Esophagus squamous epithelium (tissue), 5 donors: ENCODE measurements at regions not wholly inside any gene's neighbourhood (a gene's known extent, or its start where the extent isn't known, plus 50 kb on each side); places are given as distances from the start of the nearest gene placed in this dataset.

Experiments
- DNase-seq: peaks from one replicate; lab custom pipeline; 2025; lab: John Stamatoyannopoulos, UW
- H3K27ac ChIP-seq, 4 donors: fragments of 200-600 bp; sonication (generic); one replicate each; pipeline ENCODE4 v1.5.1; 2016 to 2019; ENCODE audit warnings: mild to moderate bottlenecking in 1 of 4
- H3K27me3 ChIP-seq, 4 donors: fragments of 200-600 bp; sonication (generic); 1 replicate in 3 of 4; 2 replicates in 1 of 4; pipeline versions ENCODE4 v1.5.1 to v1.6.0; 2017 to 2021; ENCODE audit warnings: antibody characterized with exemption in 1 of 4
- H3K36me3 ChIP-seq, 3 donors: fragments of 200-600 bp; sonication (generic); one replicate each; pipeline ENCODE4 v1.5.1; 2016 to 2019
- H3K4me1 ChIP-seq, 3 donors: fragments of 200-600 bp; sonication (generic); one replicate each; pipeline ENCODE4 v1.5.1; 2017 to 2019
- H3K4me3 ChIP-seq, 4 donors: fragments of 200-600 bp; sonication (generic); 1 replicate in 3 of 4; 2 replicates in 1 of 4; pipeline ENCODE4 v1.5.1; 2016 to 2019; ENCODE audit warnings: mild to moderate bottlenecking in 2 of 4, moderate library complexity in 1 of 4
- H3K9me3 ChIP-seq, 3 donors: fragments of 200-600 bp; sonication (generic); one replicate each; pipeline ENCODE4 v1.5.1; 2016 to 2019
- CTCF ChIP-seq, 6 experiments: fragments of 450-650 bp in 4 of 6; fragments of 200-600 bp in 2 of 6; sonication (generic) in 2 of 6; IDR thresholded peaks; one replicate each; pipeline ENCODE4 v1.5.1; 2016 to 2019; ENCODE audit warnings: antibody characterized with exemption in 6 of 6, mild to moderate bottlenecking in 4 of 6, moderate library complexity in 4 of 6
- POLR2A ChIP-seq, 4 donors: fragments of 450-650 bp; IDR thresholded peaks; one replicate each; pipeline ENCODE4 v1.6.1; 2017; ENCODE audit warnings: antibody characterized with exemption in 4 of 4, mild to moderate bottlenecking in 4 of 4, moderate library complexity in 3 of 4
- WGBS, 2 donors: methylation state at CpG; one replicate each; pipeline ENCODE4 v1.1.5; 2018; 5-methylcytosine and 5-hydroxymethylcytosine counted together
- intact Hi-C: fragments of 100-400 bp; cut with DNase I; formaldehyde crosslinking; loops from one replicate; pipeline ENCODE4 v1.15.0; 2022
- donor health status: DM: yes; HTN: yes; CAD: no.

- intact Hi-C loops = no loop called here
- DNase-seq = no peak
- no peak for TF ChIP-seq CTCF (IDR thresholded peaks at IDR 0.05)
- WGBS, 2 donors = 78 to 89% methylated on average over 6 to 7 of the region's 8 CpGs
- Histone ChIP-seq H3K27me3 (no peaks in the 10 kb centered on the region), H3K27ac (no peak overlapping the region), H3K36me3 (no peaks in the 10 kb centered on the region), H3K4me3 (no peak overlapping the region), H3K4me1 (no peaks in the 10 kb centered on the region), H3K9me3 (no peaks in the 10 kb centered on the region)
These were observed 1247.4 kb downstream of the EFNA5 start for GRCh38 chr5:106423109-106423897.

GRCh38 chr5:106420102-106420501 is 1250.6 kb downstream of the EFNA5 start:
- no peak overlapping the region for H3K27ac ChIP-seq
- H3K9me3 ChIP-seq = no peaks in the 10 kb centered on the region
- TF ChIP-seq POLR2A (IDR thresholded peaks at IDR 0.05) = no peak
- TF ChIP-seq CTCF (IDR thresholded peaks at IDR 0.05) = no peak
- H3K4me1 ChIP-seq = no peaks in the 10 kb centered on the region
- WGBS, 2 donors = 70 to 79% methylated on average over 4 of the region's 4 CpGs
- H3K4me3 ChIP-seq = no peak overlapping the region
- no peaks in the 10 kb centered on the region for H3K36me3 ChIP-seq
- no peaks in the 10 kb centered on the region for H3K27me3 ChIP-seq
- DNase-seq = no peak
- intact Hi-C loops = no loop called here

- H3K4me3 ChIP-seq = no peak overlapping the region
- H3K27me3 ChIP-seq = no peaks in the 10 kb centered on the region
- TF ChIP-seq POLR2A (IDR thresholded peaks at IDR 0.05) = no peak
- no peak for TF ChIP-seq CTCF (IDR thresholded peaks at IDR 0.05)
- H3K9me3 ChIP-seq = no peaks in the 10 kb centered on the region
- H3K27ac ChIP-seq = no peak overlapping the region
- no peaks in the 10 kb centered on the region for H3K36me3 ChIP-seq
- DNase-seq = no peak
- intact Hi-C loops = no loop called here
- WGBS, 2 donors = 53 to 56% methylated on average over 2 of the region's 2 CpGs
- no peaks in the 10 kb centered on the region for H3K4me1 ChIP-seq
These were observed 1252.5 kb downstream of the EFNA5 start for GRCh38 chr5:106418196-106418595.

GRCh38 chr5:106417566-106417965 is 1253.2 kb downstream of the EFNA5 start:
- 86 to 88% methylated on average over 6 of the region's 6 CpGs for WGBS, 2 donors
- Histone ChIP-seq H3K36me3 (no peaks in the 10 kb centered on the region), H3K9me3 (no peaks in the 10 kb centered on the region), H3K4me3 (no peak overlapping the region), H3K4me1 (no peaks in the 10 kb centered on the region), H3K27me3 (no peaks in the 10 kb centered on the region), H3K27ac (no peak overlapping the region)
- intact Hi-C loops = no loop called here
- TF ChIP-seq CTCF (IDR thresholded peaks at IDR 0.05) = no peak
- no peak for TF ChIP-seq POLR2A (IDR thresholded peaks at IDR 0.05)
- DNase-seq = no peak

GRCh38 chr5:106417163-106417562 is 1253.6 kb downstream of the EFNA5 start:
- intact Hi-C loops = no loop called here
- Histone ChIP-seq H3K27ac (no peak overlapping the region), H3K4me1 (no peaks in the 10 kb centered on the region), H3K27me3 (no peaks in the 10 kb centered on the region), H3K36me3 (no peaks in the 10 kb centered on the region), H3K4me3 (no peak overlapping the region), H3K9me3 (no peaks in the 10 kb centered on the region)
- 89 to 90% methylated on average over 12 to 15 of the region's 22 CpGs for WGBS, 2 donors
- TF ChIP-seq CTCF (IDR thresholded peaks at IDR 0.05) (no peak), POLR2A (IDR thresholded peaks at IDR 0.05) (no peak)
- no peak for DNase-seq
